ENCODE measurements at regions not wholly inside any gene's neighbourhood (a gene's known extent, or its start where the extent isn't known, plus 50 kb on each side); places are given as distances from the start of the nearest gene placed in this dataset.
"Not testable (repeated sequence)": the region's sequence is repeated elsewhere in the genome, so short reads cannot be mapped to it uniquely, and the experiment has no call there.

DNA sequence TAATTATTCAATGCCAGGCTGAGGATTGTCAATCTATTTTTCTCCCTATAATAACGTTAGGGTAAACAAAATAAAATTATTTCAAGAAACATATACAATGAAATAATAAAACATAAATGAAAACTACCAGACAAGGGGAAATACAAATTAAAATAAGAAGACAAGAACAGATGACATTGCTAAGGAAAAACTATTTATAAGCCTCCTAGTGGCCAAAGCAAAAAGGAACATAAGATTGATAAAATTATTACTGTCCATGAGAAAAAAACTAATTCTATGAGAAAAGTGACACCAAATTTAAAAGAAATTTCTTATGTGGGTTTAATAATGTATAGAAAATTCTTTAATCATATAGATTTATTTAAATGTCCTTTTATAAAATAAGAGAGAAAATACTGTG, 294.7 kb downstream of the TTC6 start:
- DNase-seq (ENCODE audit: low read depth, low spot score) = no peak
- in situ Hi-C loops (cut with HindIII; ENCODE audit: low sequenced_read_pairs) = no loop called here
- TF ChIP-seq, protein P1, sequence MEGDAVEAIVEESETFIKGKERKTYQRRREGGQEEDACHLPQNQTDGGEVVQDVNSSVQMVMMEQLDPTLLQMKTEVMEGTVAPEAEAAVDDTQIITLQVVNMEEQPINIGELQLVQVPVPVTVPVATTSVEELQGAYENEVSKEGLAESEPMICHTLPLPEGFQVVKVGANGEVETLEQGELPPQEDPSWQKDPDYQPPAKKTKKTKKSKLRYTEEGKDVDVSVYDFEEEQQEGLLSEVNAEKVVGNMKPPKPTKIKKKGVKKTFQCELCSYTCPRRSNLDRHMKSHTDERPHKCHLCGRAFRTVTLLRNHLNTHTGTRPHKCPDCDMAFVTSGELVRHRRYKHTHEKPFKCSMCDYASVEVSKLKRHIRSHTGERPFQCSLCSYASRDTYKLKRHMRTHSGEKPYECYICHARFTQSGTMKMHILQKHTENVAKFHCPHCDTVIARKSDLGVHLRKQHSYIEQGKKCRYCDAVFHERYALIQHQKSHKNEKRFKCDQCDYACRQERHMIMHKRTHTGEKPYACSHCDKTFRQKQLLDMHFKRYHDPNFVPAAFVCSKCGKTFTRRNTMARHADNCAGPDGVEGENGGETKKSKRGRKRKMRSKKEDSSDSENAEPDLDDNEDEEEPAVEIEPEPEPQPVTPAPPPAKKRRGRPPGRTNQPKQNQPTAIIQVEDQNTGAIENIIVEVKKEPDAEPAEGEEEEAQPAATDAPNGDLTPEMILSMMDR (IDR thresholded peaks at IDR 0.05; ENCODE audit: low read depth, low read length) = no peak

DNA sequence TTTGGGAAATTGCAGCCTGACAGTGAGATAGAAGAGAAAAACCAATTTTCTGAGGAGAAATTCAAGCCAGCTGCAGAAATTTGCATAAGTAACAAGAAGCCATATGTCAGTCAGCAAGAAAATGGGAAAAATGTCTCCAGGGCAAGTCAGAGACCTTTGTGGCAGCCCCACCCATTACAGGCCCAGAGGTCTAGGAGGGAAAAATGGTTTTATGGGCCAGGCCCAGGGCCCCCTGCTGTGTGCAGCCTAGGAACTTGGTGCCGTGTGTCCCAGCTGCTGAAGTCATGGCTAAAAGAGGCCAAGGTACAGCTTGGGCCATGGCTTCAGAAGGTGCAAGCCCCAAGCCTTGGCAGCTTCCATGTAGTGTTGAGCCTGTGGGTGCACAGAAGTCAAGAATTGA, 296.1 kb downstream of the TTC6 start:
- in situ Hi-C loops (cut with HindIII; ENCODE audit: low sequenced_read_pairs); H3K4me3 ChIP-seq (ENCODE audit: low read depth, low read length); DNase-seq (ENCODE audit: low read depth, low spot score): not testable (repeated sequence)

More for the DNA sequence above, 294.7 kb downstream of the TTC6 start:
- no peak overlapping the region for H3K4me3 ChIP-seq (ENCODE audit: low read depth, low read length)

DNA sequence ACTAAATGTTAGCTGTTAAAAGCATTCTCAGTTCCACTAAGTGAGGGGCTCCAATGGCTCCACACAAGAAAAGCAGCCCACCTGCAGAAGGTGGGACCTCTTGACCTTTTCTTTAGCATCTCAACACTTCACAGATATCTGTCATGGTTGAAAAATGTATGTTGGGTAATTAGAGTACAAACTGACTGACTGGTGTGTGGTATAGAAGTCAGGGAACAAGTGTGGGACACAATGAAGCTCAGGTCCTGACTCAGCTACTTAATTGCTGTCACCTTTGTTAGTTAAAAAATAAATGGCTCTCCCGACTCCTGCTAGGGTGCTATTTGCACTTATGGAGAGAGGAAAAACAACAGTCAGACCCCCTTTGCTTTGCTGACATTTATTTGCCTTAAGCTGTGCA, 299.0 kb downstream of the TTC6 start:
- DNase-seq (ENCODE audit: low read depth, low spot score) = no peak
- no peak overlapping the region for H3K4me3 ChIP-seq (ENCODE audit: low read depth, low read length)
- in situ Hi-C loops (cut with HindIII; ENCODE audit: low sequenced_read_pairs) = no loop called here
- TF ChIP-seq, protein P1 (IDR thresholded peaks at IDR 0.05; ENCODE audit: low read depth, low read length) = no peak

DNA sequence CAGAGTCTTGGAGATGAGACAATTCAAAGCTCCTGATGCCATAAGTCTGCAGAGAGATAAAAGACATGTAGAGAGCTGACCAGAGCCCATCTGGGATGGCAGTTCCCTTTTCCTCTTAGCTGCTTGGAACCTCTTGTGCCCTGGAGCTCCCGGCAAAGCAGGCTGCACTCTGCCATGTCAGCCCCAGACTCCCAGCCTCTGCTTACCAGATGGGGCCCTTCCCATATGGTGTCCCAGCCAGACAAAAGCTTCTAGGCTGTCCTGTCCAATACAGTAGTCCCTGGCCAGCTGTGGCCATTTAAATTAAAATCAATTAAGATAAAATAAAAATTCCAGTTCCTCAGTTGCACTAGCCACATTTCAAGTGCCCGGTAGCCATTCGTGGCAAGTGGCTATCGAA, 303.9 kb downstream of the TTC6 start:
- in situ Hi-C loops (cut with HindIII; ENCODE audit: low sequenced_read_pairs) = no loop called here
- DNase-seq (ENCODE audit: low read depth, low spot score) = no peak
- H3K4me3 ChIP-seq (ENCODE audit: low read depth, low read length) = no peak overlapping the region
- TF ChIP-seq, protein P1 (IDR thresholded peaks at IDR 0.05; ENCODE audit: low read depth, low read length) = no peak

DNA sequence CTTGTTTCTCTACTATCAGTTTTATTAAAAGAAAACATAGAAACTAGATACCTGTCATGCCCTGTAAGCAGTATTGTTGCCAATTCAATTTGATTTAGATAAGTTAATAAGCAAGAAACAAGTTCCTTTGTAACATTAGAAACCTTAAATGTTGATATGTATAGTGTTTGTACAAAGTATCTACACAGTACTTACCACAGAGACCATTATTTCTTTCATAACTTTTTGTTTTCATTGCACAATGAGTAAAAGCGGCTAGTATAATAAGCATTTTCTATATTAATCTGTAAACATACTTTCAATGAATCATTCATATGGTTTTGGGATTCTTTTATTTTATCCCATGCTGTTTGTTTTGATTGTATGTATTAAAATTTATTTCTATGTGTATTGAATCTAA, 305.1 kb downstream of the TTC6 start:
- no peak for DNase-seq (ENCODE audit: low read depth, low spot score)
- TF ChIP-seq, protein P1 (IDR thresholded peaks at IDR 0.05; ENCODE audit: low read depth, low read length) = no peak
- H3K4me3 ChIP-seq (ENCODE audit: low read depth, low read length) = no peak overlapping the region
- in situ Hi-C loops (cut with HindIII; ENCODE audit: low sequenced_read_pairs) = no loop called here

DNA sequence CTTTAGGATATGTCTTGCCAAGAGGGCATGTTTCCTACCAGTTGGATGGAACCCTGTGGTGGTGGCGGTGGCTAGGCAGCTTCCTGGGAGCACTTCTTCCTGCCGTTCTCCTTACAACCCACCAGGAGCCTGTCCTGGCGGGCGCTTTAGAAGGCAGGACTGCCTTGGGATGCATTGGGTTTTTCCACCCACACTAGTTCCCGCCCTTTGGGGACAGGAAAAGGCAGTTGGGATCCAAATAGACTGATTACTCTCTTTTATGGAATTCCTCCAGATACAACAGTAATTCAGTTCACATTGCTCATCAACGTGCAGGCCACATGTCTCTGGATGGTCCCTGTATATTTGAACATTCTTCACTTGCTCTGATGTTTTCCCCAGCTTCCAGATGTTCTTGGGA, 305.7 kb upstream of the SSTR1 start:
- H3K4me3 ChIP-seq (ENCODE audit: low read depth, low read length) = no peak overlapping the region
- no peak for DNase-seq (ENCODE audit: low read depth, low spot score)
- in situ Hi-C loops (cut with HindIII; ENCODE audit: low sequenced_read_pairs) = no loop called here
- TF ChIP-seq, protein P1 (IDR thresholded peaks at IDR 0.05; ENCODE audit: low read depth, low read length) = no peak

DNA sequence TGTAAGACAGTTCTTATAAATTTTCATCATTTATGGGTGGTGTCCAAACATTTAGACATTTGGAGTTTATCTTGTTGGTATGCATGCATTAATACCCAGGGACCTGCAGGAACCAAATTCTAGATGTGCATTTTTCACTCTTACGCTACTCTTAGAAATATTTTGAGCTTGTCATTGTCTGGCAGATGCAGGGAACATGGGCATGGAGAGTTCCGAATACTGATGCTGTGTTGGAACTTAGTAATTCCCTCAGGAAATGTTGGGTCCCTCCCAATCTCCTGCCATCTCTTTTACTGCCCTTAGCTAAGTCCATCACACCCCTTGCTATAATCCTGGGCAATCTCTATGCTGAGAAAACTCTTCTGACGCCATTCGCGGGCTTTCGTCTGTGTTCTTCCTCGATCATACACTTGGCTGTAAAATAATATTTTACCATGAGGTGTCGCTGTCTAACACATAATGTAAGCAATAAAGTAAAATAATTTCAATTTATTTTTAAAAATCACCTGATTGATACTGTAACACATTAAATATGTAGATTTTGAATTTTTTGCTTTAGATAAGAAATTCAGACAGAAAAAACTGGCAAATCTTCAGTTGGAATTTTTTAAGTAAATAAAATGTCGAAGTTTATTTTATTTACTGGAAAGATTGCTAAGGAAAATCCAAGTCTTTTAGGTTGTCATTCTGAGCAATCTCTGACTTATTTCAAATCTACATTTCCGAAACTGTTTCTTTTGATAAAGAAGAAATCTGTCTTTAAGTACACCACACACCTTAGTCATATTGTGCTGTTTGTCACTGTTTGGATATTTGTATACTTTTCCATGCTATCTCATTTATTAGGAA, 304.1 kb upstream of the SSTR1 start:
- no peak overlapping the region for H3K4me3 ChIP-seq (ENCODE audit: low read depth, low read length)
- in situ Hi-C loops (cut with HindIII; ENCODE audit: low sequenced_read_pairs) = no loop called here
- TF ChIP-seq, protein P1 (IDR thresholded peaks at IDR 0.05; ENCODE audit: low read depth, low read length) = peak; percentile 46
- DNase-seq (ENCODE audit: low read depth, low spot score) = peak; percentile 60

Data from astrocyte of the spinal cord (primary cell).